H1 (cell line): ENCODE measurements at regions not wholly inside any gene's neighbourhood (a gene's known extent, or its start where the extent isn't known, plus 50 kb on each side); places are given as distances from the start of the nearest gene placed in this dataset.
A peak's percentile ranks its signal among the peaks of the same experiment; 100 is the strongest.

Experiments
- CTCF ChIA-PET: fragments of 300-600 bp; sonication (Branson Sonifier 250); formaldehyde crosslinking; loops from one replicate; lab custom pipeline; 2021; ENCODE audit not compliant: partially characterized antibody; lab: Charles Lee
- POLR2A ChIA-PET: fragments of 300-600 bp; sonication (Branson Sonifier 250); formaldehyde crosslinking; loops from one replicate; lab custom pipeline; 2021; ENCODE audit warnings: inconsistent platforms; ENCODE audit not compliant: partially characterized antibody; lab: Charles Lee
- DNase-seq, 2 experiments: peaks; one replicate each; pipeline versions ENCODE4 v3.0.0 to v3.0.0-alpha.2; 2010 to 2022; ENCODE audit warnings: low spot score in 2 of 2, low read depth in 1 of 2, mixed read lengths in 1 of 2
- FAIRE-seq: peaks from 2 replicates; lab custom pipeline; 2011; peaks lifted over from hg19 to GRCh38; lab: Jason Lieb, UNC
- H2AFZ ChIP-seq: 2 replicates; pipeline ENCODE4 v1.8.1; 2012; ENCODE audit warnings: low read length, inconsistent platforms
- H2AK5ac ChIP-seq: 2 replicates; pipeline ENCODE4 v1.6.1; 2013; ENCODE audit warnings: low read depth, low read length
- H2BK120ac ChIP-seq: replicated peaks from 2 replicates; pipeline ENCODE3; 2013; ENCODE audit warnings: low read depth, low read length, inconsistent platforms
- H2BK12ac ChIP-seq: 2 replicates; pipeline ENCODE4 v1.6.1; 2013; ENCODE audit warnings: low read depth, low read length
- H2BK15ac ChIP-seq: 2 replicates; pipeline ENCODE4 v1.6.1; 2013; ENCODE audit warnings: low read length
- H2BK20ac ChIP-seq: 2 replicates; pipeline ENCODE4 v1.6.1; 2013; ENCODE audit warnings: low read length
- H2BK5ac ChIP-seq: 2 replicates; pipeline ENCODE4 v1.6.1; 2013; ENCODE audit warnings: low read depth, low read length
- H3K14ac ChIP-seq: 2 replicates; pipeline ENCODE4 v1.6.1; 2013; ENCODE audit warnings: inconsistent platforms; ENCODE audit not compliant: insufficient read length
- H3K18ac ChIP-seq: 2 replicates; pipeline ENCODE4 v1.6.1; 2013; ENCODE audit warnings: low read length; ENCODE audit errors: extremely low read depth
- H3K23ac ChIP-seq: 2 replicates; pipeline ENCODE4 v1.6.1; 2013; ENCODE audit warnings: inconsistent platforms; ENCODE audit not compliant: insufficient read length
- H3K23me2 ChIP-seq: 2 replicates; pipeline ENCODE4 v1.6.1; 2013; ENCODE audit warnings: low read depth, low read length
- H3K27ac ChIP-seq: 2 replicates; pipeline ENCODE4 v1.6.1; 2011; ENCODE audit warnings: low read depth, low read length, inconsistent platforms
- H3K27me3 ChIP-seq, 4 experiments: replicated peaks in 1 of 4; 1 replicate in 1 of 4; 2 replicates in 3 of 4; pipeline versions ENCODE4 v1.6.1 to v1.8.1; 2011 to 2013; ENCODE audit warnings: low read length in 3 of 4, mild to moderate bottlenecking in 3 of 4, inconsistent platforms in 2 of 4, mixed read lengths in 2 of 4, moderate library complexity in 1 of 4; ENCODE audit not compliant: control insufficient read depth in 3 of 4, insufficient read depth in 3 of 4; ENCODE audit errors: extremely low read depth in 1 of 4
- H3K36me3 ChIP-seq, 4 experiments: 2 replicates each; pipeline versions ENCODE4 v1.6.1 to v1.8.1; 2011 to 2013; ENCODE audit warnings: mild to moderate bottlenecking in 4 of 4, low read length in 3 of 4, moderate library complexity in 2 of 4, control low read depth in 1 of 4, inconsistent platforms in 1 of 4; ENCODE audit not compliant: insufficient read depth in 4 of 4, control insufficient read depth in 2 of 4
- H3K4ac ChIP-seq: replicated peaks from 2 replicates; pipeline ENCODE3; 2013; ENCODE audit warnings: low read length, low read depth, mixed read lengths, inconsistent platforms; ENCODE audit not compliant: insufficient read length
- H3K4me1 ChIP-seq, 4 experiments: replicated peaks in 1 of 4; 1 replicate in 1 of 4; 2 replicates in 3 of 4; pipeline versions ENCODE4 v1.6.1 to v1.8.1; 2011 to 2013; ENCODE audit warnings: low read length in 3 of 4, inconsistent platforms in 2 of 4, mixed read lengths in 1 of 4; ENCODE audit not compliant: insufficient read depth in 4 of 4, control insufficient read depth in 3 of 4
- H3K4me2 ChIP-seq, 2 experiments: 2 replicates each; pipeline versions ENCODE4 v1.6.1 to v1.8.1; 2011 to 2013; ENCODE audit warnings: low read depth in 2 of 2, low read length in 2 of 2, control low read depth in 1 of 2, inconsistent platforms in 1 of 2, mild to moderate bottlenecking in 1 of 2; ENCODE audit not compliant: insufficient read depth in 1 of 2
- H3K4me3 ChIP-seq, 4 experiments: fragments of 200-600, 300-600 bp in 1 of 4; sonication (generic), shearing (Covaris generic), sonication (Bioruptor Twin) in 1 of 4; 2 replicates each; pipeline versions ENCODE4 v1.5.1 to v1.8.1; 2011 to 2016; ENCODE audit warnings: low read length in 4 of 4, low read depth in 3 of 4, control low read depth in 2 of 4, inconsistent platforms in 2 of 4, mild to moderate bottlenecking in 2 of 4, mixed read lengths in 1 of 4, moderate library complexity in 1 of 4; ENCODE audit not compliant: insufficient read depth in 2 of 4; ENCODE audit errors: extremely low read depth in 1 of 4
- H3K56ac ChIP-seq: replicated peaks from 2 replicates; pipeline ENCODE3; 2013; ENCODE audit warnings: low read depth, mild to moderate bottlenecking, mixed read lengths, low read length, inconsistent platforms; ENCODE audit not compliant: insufficient read length
- H3K79me1 ChIP-seq: 2 replicates; pipeline ENCODE4 v1.6.1; 2013; ENCODE audit warnings: low read depth, low read length, control low read depth
- H3K79me2 ChIP-seq, 2 experiments: 2 replicates each; pipeline versions ENCODE4 v1.6.1 to v1.8.1; 2012 to 2013; ENCODE audit warnings: low read length in 2 of 2, mild to moderate bottlenecking in 2 of 2, inconsistent platforms in 1 of 2; ENCODE audit not compliant: insufficient read depth in 2 of 2, control insufficient read depth in 1 of 2
- H3K9ac ChIP-seq, 4 experiments: replicated peaks in 1 of 4; 1 replicate in 1 of 4; 2 replicates in 3 of 4; pipeline versions ENCODE4 v1.6.1 to v1.8.1; 2011 to 2013; ENCODE audit warnings: low read depth in 3 of 4, low read length in 3 of 4, control low read depth in 2 of 4, mild to moderate bottlenecking in 2 of 4, moderate library complexity in 2 of 4, inconsistent platforms in 1 of 4; ENCODE audit errors: extremely low read depth in 1 of 4
- H3K9me3 ChIP-seq, 2 experiments: 2 replicates each; pipeline versions ENCODE4 v1.6.1 to v1.8.1; 2012 to 2013; ENCODE audit warnings: mild to moderate bottlenecking in 2 of 2, moderate library complexity in 2 of 2, control low read depth in 1 of 2, inconsistent platforms in 1 of 2, low read depth in 1 of 2, low read length in 1 of 2, mixed read lengths in 1 of 2; ENCODE audit not compliant: insufficient read depth in 2 of 2
- H4K20me1 ChIP-seq, 2 experiments: replicated peaks in 1 of 2; 2 replicates each; pipeline versions ENCODE3 to v1.8.1; 2011 to 2013; ENCODE audit warnings: inconsistent platforms in 2 of 2, low read length in 2 of 2, mild to moderate bottlenecking in 1 of 2; ENCODE audit not compliant: insufficient read depth in 2 of 2, control insufficient read depth in 1 of 2
- H4K5ac ChIP-seq: 2 replicates; pipeline ENCODE4 v1.6.1; 2013; ENCODE audit warnings: low read length, low read depth, mixed read lengths, inconsistent platforms; ENCODE audit not compliant: insufficient read length
- H4K8ac ChIP-seq: 2 replicates; pipeline ENCODE4 v1.8.0; 2013; ENCODE audit warnings: mild to moderate bottlenecking, moderate library complexity, low read length, inconsistent platforms; ENCODE audit not compliant: insufficient read depth; ENCODE audit errors: extremely low read depth
- H4K91ac ChIP-seq: replicated peaks from 2 replicates; pipeline ENCODE3; 2013; ENCODE audit warnings: low read length, mixed read lengths, inconsistent platforms; ENCODE audit not compliant: insufficient read length
- BRCA1 ChIP-seq: IDR thresholded peaks from 2 replicates; pipeline ENCODE4 v1.6.1; 2012; ENCODE audit warnings: low read depth, low read length, improper control_type of control experiment
- CBX8 ChIP-seq: fragments of 300-800, 300-1000 bp; sonication (generic); IDR thresholded peaks from 2 replicates; pipeline ENCODE4 v1.7.1; 2016; ENCODE audit warnings: low read depth, low read length, borderline replicate concordance
- CHD1 ChIP-seq: IDR thresholded peaks from 2 replicates; pipeline ENCODE4 v1.6.1; 2012; ENCODE audit warnings: low read depth, low read length, improper control_type of control experiment
- E2F6 ChIP-seq: IDR thresholded peaks from 2 replicates; pipeline ENCODE4 v1.6.1; 2012; ENCODE audit warnings: inconsistent platforms
- EP300 ChIP-seq, 2 experiments: IDR thresholded peaks; 1 replicate in 1 of 2; 2 replicates in 1 of 2; pipeline ENCODE4 v1.6.1; 2011 to 2012; ENCODE audit warnings: low read depth in 2 of 2, low read length in 2 of 2, mild to moderate bottlenecking in 2 of 2, borderline replicate concordance in 1 of 2, inconsistent platforms in 1 of 2, moderate library complexity in 1 of 2
- EZH2 ChIP-seq: fragments of 200-600 bp; sonication (generic); IDR thresholded peaks from 2 replicates; pipeline ENCODE4 v1.7.1; 2012; ENCODE audit warnings: low read depth, mild to moderate bottlenecking, moderate library complexity, low read length, inconsistent platforms; ENCODE audit not compliant: severe bottlenecking
- GABPA ChIP-seq: IDR thresholded peaks from 2 replicates; pipeline ENCODE4 v1.6.1; 2011; ENCODE audit warnings: mild to moderate bottlenecking, low read length, moderate library complexity, borderline replicate concordance; ENCODE audit not compliant: insufficient read depth
- PHF8 ChIP-seq: fragments of 200-600 bp; sonication (generic); conservative IDR thresholded peaks from 2 replicates; pipeline ENCODE4 v1.7.1; 2012; ENCODE audit warnings: low read depth, mild to moderate bottlenecking, inconsistent platforms, low read length, moderate library complexity
- POLR2AphosphoS5 ChIP-seq: IDR thresholded peaks from 2 replicates; pipeline ENCODE4 v1.6.1; 2011; ENCODE audit warnings: low read depth, low read length
- RFX5 ChIP-seq: IDR thresholded peaks from 2 replicates; pipeline ENCODE4 v1.6.1; 2011; ENCODE audit warnings: low read depth, low read length, improper control_type of control experiment, borderline replicate concordance
- RNF2 ChIP-seq: fragments of 200-900, 300-1000 bp; sonication (generic); IDR thresholded peaks from 2 replicates; pipeline ENCODE4 v1.7.1; 2016; ENCODE audit warnings: borderline replicate concordance, low read depth, mild to moderate bottlenecking, antibody characterized with exemption, low read length; ENCODE audit not compliant: poor library complexity, severe bottlenecking; ENCODE audit errors: missing control alignments
- SP1 ChIP-seq: IDR thresholded peaks from 2 replicates; pipeline ENCODE4 v1.6.1; 2011; ENCODE audit warnings: low read depth, low read length
- TCF12 ChIP-seq: IDR thresholded peaks from 2 replicates; pipeline ENCODE4 v1.6.1; 2011; ENCODE audit warnings: low read depth, mild to moderate bottlenecking, low read length
- YY1 ChIP-seq: IDR thresholded peaks from 2 replicates; pipeline ENCODE4 v1.6.1; 2011; ENCODE audit warnings: low read depth, mild to moderate bottlenecking, low read length
- ZNF274 ChIP-seq: IDR thresholded peaks from 2 replicates; pipeline ENCODE4 v1.7.0; 2012; ENCODE audit warnings: low read length, borderline replicate concordance; ENCODE audit errors: extremely low read depth
- WGBS, 2 experiments: shearing (Covaris generic) in 1 of 2; methylation state at CpG; one replicate each; pipeline versions ENCODE4 v1.1.6 to v1.1.7; 2013 to 2015; ENCODE audit warnings: low lambda C conversion rate in 2 of 2, mixed read lengths in 2 of 2, inconsistent platforms in 1 of 2, low coverage in 1 of 2, missing lambda C conversion rate in 1 of 2; ENCODE audit not compliant: insufficient replicate concordance in 2 of 2, insufficient coverage in 1 of 2, insufficient read length in 1 of 2; ENCODE audit errors: extremely low coverage in 1 of 2, missing lambda C conversion rate in 1 of 2; 5-methylcytosine and 5-hydroxymethylcytosine counted together

- H3K9ac ChIP-seq = no peak overlapping the region
- no peaks in the 10 kb centered on the region for H3K36me3 ChIP-seq
- no peak overlapping the region for H4K91ac ChIP-seq
- H3K4me3 ChIP-seq = no peak overlapping the region
- H3K27me3 ChIP-seq = no peaks in the 10 kb centered on the region
- H3K27ac ChIP-seq = no peak overlapping the region
- H3K9me3 ChIP-seq = no peaks in the 10 kb centered on the region
- DNase-seq = no peak
- H2BK12ac ChIP-seq = no peak overlapping the region
- no peak overlapping the region for H3K4me2 ChIP-seq
- no peaks in the 10 kb centered on the region for H3K79me2 ChIP-seq
- POLR2A ChIA-PET = no interaction called here
- H4K5ac ChIP-seq = no peak overlapping the region
- no peak overlapping the region for H4K8ac ChIP-seq
- no peak overlapping the region for H3K56ac ChIP-seq
- no peak overlapping the region for H2BK15ac ChIP-seq
- H3K14ac ChIP-seq = no peak overlapping the region
- CTCF ChIA-PET = no interaction called here
- no peak overlapping the region for H3K4ac ChIP-seq
- no peak overlapping the region for H2BK5ac ChIP-seq
- H4K20me1 ChIP-seq = no peaks in the 10 kb centered on the region
- no peak for FAIRE-seq
- H2AFZ ChIP-seq = peak overlapping the region; percentile 59
- no peaks in the 10 kb centered on the region for H3K79me1 ChIP-seq
- WGBS, 2 experiments = 92% methylated on average over 8 of the region's 8 CpGs; no CpG with 5 or more reads in 1 of the 2 experiments
- no peaks in the 10 kb centered on the region for H3K23me2 ChIP-seq
- H2AK5ac ChIP-seq = no peak overlapping the region
- H3K4me1 ChIP-seq = no peaks in the 10 kb centered on the region
- H2BK20ac ChIP-seq = no peak overlapping the region
- H3K18ac ChIP-seq = no peak overlapping the region
- no peak overlapping the region for H3K23ac ChIP-seq
- H2BK120ac ChIP-seq = no peak overlapping the region
- no peak for TF ChIP-seq E2F6
- no peak for TF ChIP-seq RNF2
- no peak for TF ChIP-seq CHD1
- TF ChIP-seq RFX5 = no peak
- TF ChIP-seq EP300 (IDR thresholded peaks at IDR 0.05; ENCODE audit: borderline replicate concordance in 1 of 2, low read depth in 2 of 2, low read length in 2 of 2) = no peak
- no peak for TF ChIP-seq PHF8
- TF ChIP-seq CBX8 = no peak
- no peak for TF ChIP-seq POLR2AphosphoS5
- no peak for TF ChIP-seq ZNF274
- TF ChIP-seq GABPA = no peak
- no peak for TF ChIP-seq BRCA1
- TF ChIP-seq EZH2 = no peak
- no peak for TF ChIP-seq SP1
- no peak for TF ChIP-seq TCF12
- no peak for TF ChIP-seq YY1
Observed at GRCh38 chr18:76053551-76053950, 441.5 kb downstream of the ZNF516 start.
